Stimulated activated naive CD4-positive, alpha-beta T cell (primary cell): ENCODE measurements at regions not wholly inside any gene's neighbourhood (a gene's known extent, or its start where the extent isn't known, plus 50 kb on each side); places are given as distances from the start of the nearest gene placed in this dataset.
"Not testable (repeated sequence)": the region's sequence is repeated elsewhere in the genome, so short reads cannot be mapped to it uniquely, and the experiment has no call there.

Experiments used
- DNase-seq, 6 experiments: peaks; one replicate each; lab custom pipeline; 2025; lab: John Stamatoyannopoulos, UW

GRCh38 chr7:10593080-10593479, 380.6 kb upstream of the PHF14 start:
- DNase-seq: no peak

- DNase-seq: no peak
These were observed 376.8 kb upstream of the PHF14 start for GRCh38 chr7:10596827-10597226.

- DNase-seq: no peak
These were observed 369.5 kb upstream of the PHF14 start for GRCh38 chr7:10604128-10604527.

- DNase-seq: no peak
These were observed 360.7 kb upstream of the PHF14 start for GRCh38 chr7:10612950-10613349.

GRCh38 chr7:10618953-10619352, 354.7 kb upstream of the PHF14 start:
- no peak for DNase-seq

- no peak for DNase-seq
These were observed 341.0 kb upstream of the PHF14 start for GRCh38 chr7:10632712-10633111.

GRCh38 chr7:10634239-10634638, 339.4 kb upstream of the PHF14 start:
- no peak for DNase-seq

GRCh38 chr7:10637991-10638390, 335.7 kb upstream of the PHF14 start:
- no peak for DNase-seq

- DNase-seq: peak in 2 of 6 experiments; percentile 4 to 24
These were observed 330.1 kb upstream of the PHF14 start for GRCh38 chr7:10643545-10643944.

- no peak for DNase-seq
These were observed 328.8 kb upstream of the PHF14 start for GRCh38 chr7:10644849-10645248.

GRCh38 chr7:10646194-10646593, 327.5 kb upstream of the PHF14 start:
- DNase-seq: no peak

GRCh38 chr7:10648289-10648688, 325.4 kb upstream of the PHF14 start:
- DNase-seq: no peak

- DNase-seq: not testable (repeated sequence)
These were observed 324.6 kb upstream of the PHF14 start for GRCh38 chr7:10649120-10649519.

GRCh38 chr7:10655031-10655430, 318.6 kb upstream of the PHF14 start:
- DNase-seq: no peak

- DNase-seq: no peak
These were observed 316.5 kb upstream of the PHF14 start for GRCh38 chr7:10657201-10657600.

- DNase-seq: no peak
These were observed 315.8 kb upstream of the PHF14 start for GRCh38 chr7:10657837-10658236.

GRCh38 chr7:10662491-10662890, 311.2 kb upstream of the PHF14 start:
- DNase-seq: no peak

GRCh38 chr7:10662982-10663884, 310.4 kb upstream of the PHF14 start:
- DNase-seq: no peak

GRCh38 chr7:10672186-10672585, 301.5 kb upstream of the PHF14 start:
- no peak for DNase-seq

- no peak for DNase-seq
These were observed 296.5 kb upstream of the PHF14 start for GRCh38 chr7:10677211-10677610.

- no peak for DNase-seq
These were observed 295.9 kb upstream of the PHF14 start for GRCh38 chr7:10677668-10678232.

GRCh38 chr7:10684606-10685005, 289.1 kb upstream of the PHF14 start:
- no peak for DNase-seq

GRCh38 chr7:10685040-10685439, 288.6 kb upstream of the PHF14 start:
- DNase-seq: no peak

GRCh38 chr7:10688544-10688943, 285.1 kb upstream of the PHF14 start:
- no peak for DNase-seq
